Vagina (tissue), 2 donors: ENCODE measurements at regions not wholly inside any gene's neighbourhood (a gene's known extent, or its start where the extent isn't known, plus 50 kb on each side); places are given as distances from the start of the nearest gene placed in this dataset.

ENCODE experiments used
- CTCF ChIP-seq, 3 experiments: fragments of 450-650 bp in 2 of 3; fragments of 200-600 bp in 1 of 3; sonication (generic) in 1 of 3; IDR thresholded peaks; one replicate each; pipeline ENCODE4 v1.5.1; 2017 to 2019; ENCODE audit warnings: antibody characterized with exemption in 3 of 3, mild to moderate bottlenecking in 2 of 3, moderate library complexity in 2 of 3
- POLR2AphosphoS5 ChIP-seq, 2 donors: sonication (generic); formaldehyde crosslinking; IDR thresholded peaks; one replicate each; pipeline ENCODE4 v1.9.0; 2017; ENCODE audit warnings: antibody characterized with exemption in 2 of 2, mild to moderate bottlenecking in 2 of 2, low read depth in 1 of 2; ENCODE audit not compliant: insufficient read depth in 1 of 2

GRCh38 chr1:93779540-93780165 lies 98.0 kb upstream of the BCAR3 start:
- TF ChIP-seq CTCF (IDR thresholded peaks at IDR 0.05) = no peak
- no peak for TF ChIP-seq POLR2AphosphoS5 (IDR thresholded peaks at IDR 0.05; ENCODE audit: insufficient read depth in 1 of 2, low read depth in 1 of 2)
